ENCODE measurements at regions not wholly inside any gene's neighbourhood (a gene's known extent, or its start where the extent isn't known, plus 50 kb on each side); places are given as distances from the start of the nearest gene placed in this dataset.

DNA sequence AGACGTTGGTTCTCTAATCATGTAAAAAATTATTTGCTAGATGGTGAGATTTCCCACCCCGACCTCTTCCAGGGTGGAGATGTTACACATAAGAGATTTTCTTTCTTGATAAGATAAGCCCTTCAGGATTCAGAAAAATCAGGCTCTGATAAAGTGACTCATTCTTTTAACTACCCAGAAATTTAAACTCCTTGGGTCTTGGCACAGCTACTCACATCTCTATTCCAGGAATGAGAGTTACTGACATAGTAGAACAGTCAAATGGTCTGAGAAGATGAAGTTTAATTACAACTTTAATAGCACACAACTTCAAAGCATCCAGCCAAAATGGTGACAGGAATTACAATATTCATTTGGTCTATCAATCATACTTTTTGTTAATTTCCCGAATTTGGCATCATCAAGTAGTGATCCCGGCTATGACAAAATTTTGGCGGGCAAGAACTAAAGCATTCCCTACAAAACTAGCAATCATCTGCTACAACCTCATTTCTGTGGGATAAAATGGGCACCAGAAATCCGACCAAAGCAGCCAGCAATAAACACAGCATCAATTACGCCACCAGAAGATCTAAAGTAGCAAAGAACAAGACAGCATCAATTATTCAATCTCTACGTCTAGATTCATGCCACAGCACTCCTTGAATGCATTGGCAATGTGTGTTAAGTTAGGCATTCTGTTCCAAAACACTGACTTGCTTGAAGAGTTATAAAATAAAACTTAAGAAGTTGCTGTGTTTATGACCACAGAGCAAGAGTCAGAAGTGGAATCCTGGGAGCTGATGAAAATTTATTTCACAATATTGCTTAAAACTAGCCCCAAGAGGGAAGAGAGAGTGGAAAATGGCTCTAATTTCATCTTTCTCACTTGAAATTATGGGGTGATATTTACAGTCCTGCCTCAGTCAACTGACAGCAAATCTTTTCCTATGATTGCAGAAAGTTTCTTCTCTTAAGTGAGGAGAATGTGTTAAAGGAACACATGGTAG, 565.7 kb upstream of the ANKRD30A start:
- Histone ChIP-seq H3K36me3 (no peaks in the 10 kb centered on the region), H3K9me3 (no peaks in the 10 kb centered on the region), H3K27ac (no peak overlapping the region), H3K4me1 (no peaks in the 10 kb centered on the region), H3K4me3 (no peak overlapping the region), H3K27me3 (no peaks in the 10 kb centered on the region)
- ATAC-seq: peak in 2 of 8 donors; percentile 29
- WGBS, 2 donors: 69 to 72% methylated on average over 8 of the region's 8 CpGs
- DNase-seq: no peak
- intact Hi-C loops (cut with DNase I): no loop called here
- TF ChIP-seq, protein P1, sequence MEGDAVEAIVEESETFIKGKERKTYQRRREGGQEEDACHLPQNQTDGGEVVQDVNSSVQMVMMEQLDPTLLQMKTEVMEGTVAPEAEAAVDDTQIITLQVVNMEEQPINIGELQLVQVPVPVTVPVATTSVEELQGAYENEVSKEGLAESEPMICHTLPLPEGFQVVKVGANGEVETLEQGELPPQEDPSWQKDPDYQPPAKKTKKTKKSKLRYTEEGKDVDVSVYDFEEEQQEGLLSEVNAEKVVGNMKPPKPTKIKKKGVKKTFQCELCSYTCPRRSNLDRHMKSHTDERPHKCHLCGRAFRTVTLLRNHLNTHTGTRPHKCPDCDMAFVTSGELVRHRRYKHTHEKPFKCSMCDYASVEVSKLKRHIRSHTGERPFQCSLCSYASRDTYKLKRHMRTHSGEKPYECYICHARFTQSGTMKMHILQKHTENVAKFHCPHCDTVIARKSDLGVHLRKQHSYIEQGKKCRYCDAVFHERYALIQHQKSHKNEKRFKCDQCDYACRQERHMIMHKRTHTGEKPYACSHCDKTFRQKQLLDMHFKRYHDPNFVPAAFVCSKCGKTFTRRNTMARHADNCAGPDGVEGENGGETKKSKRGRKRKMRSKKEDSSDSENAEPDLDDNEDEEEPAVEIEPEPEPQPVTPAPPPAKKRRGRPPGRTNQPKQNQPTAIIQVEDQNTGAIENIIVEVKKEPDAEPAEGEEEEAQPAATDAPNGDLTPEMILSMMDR (IDR thresholded peaks at IDR 0.05): no peak

DNA sequence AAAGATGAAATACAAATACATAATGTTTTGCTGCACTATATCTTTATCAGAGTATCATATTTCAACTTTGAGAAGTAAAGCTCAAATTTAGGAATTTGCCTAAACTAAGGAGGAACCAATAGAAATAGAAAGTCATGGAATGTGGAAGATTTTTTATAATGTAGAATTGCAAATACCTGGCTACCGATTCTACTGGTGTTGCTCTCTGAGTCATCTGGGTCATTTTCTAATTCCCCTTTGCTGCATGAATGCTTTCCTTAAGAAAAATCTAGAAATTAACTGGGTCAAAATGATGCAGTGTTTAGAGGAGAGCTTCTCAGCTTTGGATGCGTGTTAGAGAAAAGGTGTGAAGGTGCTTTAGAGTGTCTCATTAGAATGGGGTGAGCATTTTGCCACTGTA, 568.9 kb upstream of the ANKRD30A start:
- TF ChIP-seq, protein P1 (IDR thresholded peaks at IDR 0.05): no peak
- Histone ChIP-seq H3K4me1 (no peaks in the 10 kb centered on the region), H3K27ac (no peak overlapping the region), H3K27me3 (no peaks in the 10 kb centered on the region), H3K36me3 (no peaks in the 10 kb centered on the region), H3K9me3 (no peaks in the 10 kb centered on the region), H3K4me3 (no peak overlapping the region)
- WGBS, 2 donors: 64 to 71% methylated on average over 2 of the region's 2 CpGs
- intact Hi-C loops (cut with DNase I): no loop called here
- DNase-seq (no peak), ATAC-seq (no peak)

DNA sequence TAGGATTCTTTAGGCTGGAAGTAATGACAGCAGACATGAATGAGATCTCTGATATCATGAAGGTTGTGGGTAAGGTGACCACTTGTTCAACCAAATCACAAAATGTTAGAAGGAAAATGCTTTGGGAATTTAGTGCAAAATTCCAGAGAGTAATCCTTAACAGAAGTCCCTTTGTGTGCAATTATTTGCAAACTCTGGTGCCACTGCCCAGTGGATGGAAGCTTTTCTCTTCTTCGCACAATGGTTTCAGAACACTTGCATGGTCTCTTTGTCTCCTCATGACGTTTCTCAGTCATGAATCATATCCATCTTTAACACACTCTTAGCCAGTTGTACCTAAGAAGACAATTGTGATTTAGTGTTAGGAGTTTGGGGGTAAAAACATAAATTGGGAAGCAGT, 570.4 kb upstream of the ANKRD30A start:
- Histone ChIP-seq H3K27ac (no peak overlapping the region), H3K27me3 (no peaks in the 10 kb centered on the region), H3K4me3 (no peak overlapping the region), H3K4me1 (no peaks in the 10 kb centered on the region), H3K36me3 (no peaks in the 10 kb centered on the region), H3K9me3 (no peaks in the 10 kb centered on the region)
- WGBS, 2 donors: 61 to 81% methylated on average over 2 of the region's 2 CpGs
- TF ChIP-seq, protein P1 (IDR thresholded peaks at IDR 0.05): no peak
- intact Hi-C loops (cut with DNase I): no loop called here
- no peak for DNase-seq
- no peak for ATAC-seq

DNA sequence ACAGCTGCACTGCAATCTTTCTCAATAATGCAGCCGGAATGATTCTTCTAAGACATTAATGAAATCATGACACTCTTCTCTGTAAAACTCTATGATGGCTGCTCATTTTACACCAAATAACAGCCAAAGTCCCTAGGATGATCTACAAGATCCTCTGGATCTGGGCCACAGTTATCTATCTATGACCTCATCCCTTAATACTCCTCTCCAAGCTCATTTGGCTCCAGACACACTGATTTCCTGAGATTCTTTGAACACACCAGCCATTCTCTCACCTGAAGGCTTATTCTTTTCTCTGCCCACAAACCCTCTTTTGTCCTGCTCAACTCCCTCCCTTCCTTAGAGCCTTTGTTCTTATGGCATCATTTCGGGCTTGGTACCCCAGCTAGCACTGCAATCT, 577.4 kb upstream of the ANKRD30A start:
- Histone ChIP-seq H3K9me3 (no peaks in the 10 kb centered on the region), H3K27me3 (no peaks in the 10 kb centered on the region), H3K27ac (no peak overlapping the region), H3K4me3 (no peak overlapping the region), H3K36me3 (no peaks in the 10 kb centered on the region), H3K4me1 (no peaks in the 10 kb centered on the region)
- intact Hi-C loops (cut with DNase I): no loop called here
- TF ChIP-seq, protein P1 (IDR thresholded peaks at IDR 0.05): no peak
- WGBS, 2 donors: 81 to 84% methylated on average over 2 of the region's 2 CpGs
- no peak for DNase-seq
- no peak for ATAC-seq

All from heart right ventricle (tissue), 16 donors.